ENCODE measurements at regions not wholly inside any gene's neighbourhood (a gene's known extent, or its start where the extent isn't known, plus 50 kb on each side); places are given as distances from the start of the nearest gene placed in this dataset.

DNA sequence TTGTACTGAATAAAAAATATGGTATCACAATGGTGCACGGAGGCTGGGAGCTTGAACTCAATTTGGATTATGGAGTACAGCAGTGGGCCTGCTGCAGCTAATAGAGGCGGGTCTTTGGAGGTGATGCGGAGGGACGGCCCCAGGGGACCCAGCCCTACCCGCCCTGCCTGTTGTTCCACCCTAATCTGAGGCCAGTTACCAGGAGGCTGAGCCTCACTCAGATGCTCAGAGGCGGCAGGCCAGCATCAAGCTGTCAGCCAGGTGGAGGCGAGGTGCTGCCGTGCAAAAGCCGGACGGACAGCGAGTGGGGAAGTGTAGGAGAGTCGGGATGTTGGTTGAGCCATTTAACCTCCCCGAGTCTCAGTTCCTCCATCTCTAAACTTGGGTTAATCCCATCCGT, 218.5 kb upstream of the RGMA start:
- H3K36me3 ChIP-seq, result no peaks in the 10 kb centered on the region
- intact Hi-C loops (cut with DNase I), result loop anchor here in 1 of 10 donors (10.0 kb wide), 1 partner anchor 203 kb away; no protein-coding TSS in a partner anchor
- ATAC-seq, result no peak

DNA sequence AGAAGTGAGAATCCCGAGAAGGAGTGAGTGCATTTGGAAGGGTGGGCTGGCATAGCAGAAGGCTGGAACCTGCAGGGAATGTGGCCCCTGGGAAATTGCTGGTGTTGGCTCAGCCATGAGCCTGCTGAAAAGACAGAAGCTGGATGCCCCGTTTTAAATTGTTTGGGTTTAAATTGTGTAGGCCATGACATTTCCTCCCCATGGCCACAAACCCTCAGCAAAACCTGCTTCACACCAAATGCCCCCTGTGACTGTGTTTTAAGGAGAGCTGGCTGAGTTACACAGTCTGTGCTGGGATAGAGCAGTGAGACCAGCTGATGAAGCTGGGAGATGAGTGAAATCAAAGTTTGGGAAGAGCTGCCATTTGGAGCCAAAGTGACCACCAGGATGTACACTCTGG, 216.3 kb upstream of the RGMA start:
- no peak for TF ChIP-seq POLR2A (IDR thresholded peaks at IDR 0.05)
- TF ChIP-seq, protein P1, sequence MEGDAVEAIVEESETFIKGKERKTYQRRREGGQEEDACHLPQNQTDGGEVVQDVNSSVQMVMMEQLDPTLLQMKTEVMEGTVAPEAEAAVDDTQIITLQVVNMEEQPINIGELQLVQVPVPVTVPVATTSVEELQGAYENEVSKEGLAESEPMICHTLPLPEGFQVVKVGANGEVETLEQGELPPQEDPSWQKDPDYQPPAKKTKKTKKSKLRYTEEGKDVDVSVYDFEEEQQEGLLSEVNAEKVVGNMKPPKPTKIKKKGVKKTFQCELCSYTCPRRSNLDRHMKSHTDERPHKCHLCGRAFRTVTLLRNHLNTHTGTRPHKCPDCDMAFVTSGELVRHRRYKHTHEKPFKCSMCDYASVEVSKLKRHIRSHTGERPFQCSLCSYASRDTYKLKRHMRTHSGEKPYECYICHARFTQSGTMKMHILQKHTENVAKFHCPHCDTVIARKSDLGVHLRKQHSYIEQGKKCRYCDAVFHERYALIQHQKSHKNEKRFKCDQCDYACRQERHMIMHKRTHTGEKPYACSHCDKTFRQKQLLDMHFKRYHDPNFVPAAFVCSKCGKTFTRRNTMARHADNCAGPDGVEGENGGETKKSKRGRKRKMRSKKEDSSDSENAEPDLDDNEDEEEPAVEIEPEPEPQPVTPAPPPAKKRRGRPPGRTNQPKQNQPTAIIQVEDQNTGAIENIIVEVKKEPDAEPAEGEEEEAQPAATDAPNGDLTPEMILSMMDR (IDR thresholded peaks at IDR 0.05), result no peak
- no peaks in the 10 kb centered on the region for H3K9me3 ChIP-seq
- no peak for DNase-seq
- H3K36me3 ChIP-seq, result no peaks in the 10 kb centered on the region
- no peak overlapping the region for H3K27ac ChIP-seq
- H3K4me3 ChIP-seq, result no peak overlapping the region
- no peak for ATAC-seq
- intact Hi-C loops (cut with DNase I), result loop anchor here in 1 of 10 donors (10.0 kb wide), 1 partner anchor 201 kb away; no protein-coding TSS in a partner anchor
- WGBS, 4 donors, result 63 to 85% (median 66%) methylated on average over 2 of the region's 2 CpGs
- H3K27me3 ChIP-seq, result no peaks in the 10 kb centered on the region
- H3K4me1 ChIP-seq, result no peaks in the 10 kb centered on the region

More for the DNA sequence above, 218.5 kb upstream of the RGMA start:
- Histone ChIP-seq H3K4me1 (no peaks in the 10 kb centered on the region), H3K4me3 (no peak overlapping the region), H3K9me3 (no peaks in the 10 kb centered on the region), H3K27ac (no peak overlapping the region), H3K27me3 (no peaks in the 10 kb centered on the region)
- WGBS, 4 donors, result 81 to 84% (median 83%) methylated on average over 14 of the region's 14 CpGs
- DNase-seq, result no peak
- no peak for TF ChIP-seq POLR2A (IDR thresholded peaks at IDR 0.05)
- TF ChIP-seq, protein P1 (IDR thresholded peaks at IDR 0.05), result no peak

DNA sequence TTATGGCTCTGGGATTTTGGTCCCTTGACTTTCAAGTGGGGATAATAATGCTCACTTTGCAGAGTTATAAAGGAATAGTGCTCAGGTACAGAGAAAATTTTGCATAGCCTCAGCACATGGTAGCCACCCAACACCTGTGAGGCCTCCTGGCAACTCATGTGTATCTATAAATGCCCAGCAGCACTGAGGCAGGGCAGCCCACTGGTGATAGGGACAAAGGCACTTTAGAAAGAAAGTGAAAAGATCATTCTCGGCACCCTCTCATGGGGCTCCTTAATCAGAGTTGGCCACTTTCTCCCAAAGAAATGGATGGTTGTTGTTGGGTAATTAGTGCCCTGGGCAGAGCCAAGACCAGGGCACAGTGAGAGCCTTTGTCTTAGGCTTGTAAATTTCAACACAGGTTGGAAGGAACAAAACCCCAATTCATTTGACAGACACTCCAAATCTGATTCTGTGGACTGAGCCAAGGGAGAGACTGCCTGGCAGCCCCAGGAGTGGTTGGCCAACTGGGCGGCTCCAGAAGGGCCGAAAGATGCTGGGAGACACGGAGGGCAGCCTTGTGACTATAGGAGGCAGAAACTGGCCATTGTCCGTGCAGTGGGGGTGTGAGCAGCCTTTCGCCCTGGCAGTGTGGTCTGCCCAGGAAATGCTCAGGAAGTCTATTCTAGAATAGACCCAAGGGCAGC, 213.2 kb upstream of the RGMA start:
- Histone ChIP-seq H3K4me1 (peaks cover 0 to 3% (median 0%) of the 10 kb centered on the region in 12 donors), H3K27me3 (no peaks in the 10 kb centered on the region), H3K9me3 (no peaks in the 10 kb centered on the region), H3K27ac (no peak overlapping the region), H3K4me3 (no peak overlapping the region), H3K36me3 (no peaks in the 10 kb centered on the region)
- intact Hi-C loops (cut with DNase I), result loop anchor here in 3 of 10 donors (5.0 to 10.0 kb wide), 2 partner anchors 197 to 215 kb away; partner anchors contain the start of gene RGMA (in 2 of the 3)
- DNase-seq, result no peak
- 68 to 89% (median 87%) methylated on average over 6 of the region's 6 CpGs for WGBS, 4 donors
- no peak for TF ChIP-seq POLR2A (IDR thresholded peaks at IDR 0.05)
- TF ChIP-seq, protein P1 (IDR thresholded peaks at IDR 0.05), result no peak
- no peak for ATAC-seq

DNA sequence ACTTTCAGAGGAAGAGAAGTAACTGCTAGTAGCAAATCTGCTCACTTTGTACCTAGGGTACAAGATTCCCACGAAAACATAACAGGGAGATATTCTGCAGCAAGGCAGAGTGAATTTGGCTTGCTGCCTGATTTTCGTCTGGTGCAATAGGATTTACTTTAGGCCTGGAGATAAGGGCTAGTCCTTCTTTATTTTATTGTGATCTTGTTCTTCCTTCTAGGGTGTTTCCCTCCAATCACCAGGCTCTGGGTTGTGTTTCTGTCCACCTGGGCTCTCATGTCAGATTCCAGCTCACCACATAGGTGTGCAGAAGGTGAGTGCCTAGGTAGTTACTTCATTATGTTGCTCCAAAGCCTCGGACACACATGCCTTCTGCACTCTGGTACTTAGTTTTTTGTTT, 211.8 kb upstream of the RGMA start:
- ATAC-seq, result no peak
- DNase-seq, result no peak
- H3K9me3 ChIP-seq, result no peaks in the 10 kb centered on the region
- no peaks in the 10 kb centered on the region for H3K36me3 ChIP-seq
- intact Hi-C loops (cut with DNase I), result loop anchor here in 3 of 10 donors (5.0 to 10.0 kb wide), 2 partner anchors 196 to 213 kb away; partner anchors contain the start of gene RGMA (in 2 of the 3)
- no peak for TF ChIP-seq POLR2A (IDR thresholded peaks at IDR 0.05)
- TF ChIP-seq, protein P1 (IDR thresholded peaks at IDR 0.05), result no peak
- no peaks in the 10 kb centered on the region for H3K27me3 ChIP-seq
- H3K4me1 ChIP-seq, result peaks cover 0 to 6% (median 0%) of the 10 kb centered on the region in 12 donors
- WGBS, 4 donors, result 46 to 48% (median 47%) methylated on average over 3 of the region's 3 CpGs
- H3K4me3 ChIP-seq, result no peak overlapping the region
- H3K27ac ChIP-seq, result no peak overlapping the region
